OCI-LY3 (cell line): ENCODE measurements at regions not wholly inside any gene's neighbourhood (a gene's known extent, or its start where the extent isn't known, plus 50 kb on each side); places are given as distances from the start of the nearest gene placed in this dataset.

Experiments used
- CTCF ChIP-seq: fragments of 200-600, 300-600 bp; sonication (generic); IDR thresholded peaks from 2 replicates; pipeline ENCODE4 v1.5.1; 2014; ENCODE audit warnings: antibody characterized with exemption, low read length, low read depth
- EZH2phosphoT487 ChIP-seq: fragments of 200-600 bp; shearing (Covaris generic); IDR thresholded peaks from 2 replicates; pipeline ENCODE4 v1.6.1; 2018; ENCODE audit warnings: antibody characterized with exemption, mixed run types, low read depth

- TF ChIP-seq CTCF (no peak), EZH2phosphoT487 (no peak)
Measured at GRCh38 chr3:14329116-14329830, 73.1 kb upstream of the SLC6A6 start.
